ENCODE measurements at regions not wholly inside any gene's neighbourhood (a gene's known extent, or its start where the extent isn't known, plus 50 kb on each side); places are given as distances from the start of the nearest gene placed in this dataset.
A peak's percentile ranks its signal among the peaks of the same experiment; 100 is the strongest.
"Not testable (repeated sequence)": the region's sequence is repeated elsewhere in the genome, so short reads cannot be mapped to it uniquely, and the experiment has no call there.

GRCh38 chr18:47727409-47727808 lies 203.1 kb downstream of the SMAD2 start:
- no peak for DNase-seq

GRCh38 chr18:47726550-47726949 lies 203.9 kb downstream of the SMAD2 start:
- DNase-seq, result no peak

- DNase-seq, result no peak
Measured at GRCh38 chr18:47725656-47726055, 204.8 kb downstream of the SMAD2 start.

- DNase-seq, result no peak
Measured at GRCh38 chr18:47724186-47724975, 206.1 kb downstream of the SMAD2 start.

- no peak for DNase-seq
Measured at GRCh38 chr18:47721876-47722275, 208.6 kb downstream of the SMAD2 start.

GRCh38 chr18:47720741-47721140 lies 209.7 kb downstream of the SMAD2 start:
- no peak for DNase-seq

GRCh38 chr18:47719096-47719780 lies 211.2 kb downstream of the SMAD2 start:
- DNase-seq, result no peak

- DNase-seq, result no peak
Measured at GRCh38 chr18:47718646-47719045, 211.8 kb downstream of the SMAD2 start.

GRCh38 chr18:47717257-47717656 lies 213.2 kb downstream of the SMAD2 start:
- no peak for DNase-seq

GRCh38 chr18:47716632-47717185 lies 213.8 kb downstream of the SMAD2 start:
- no peak for DNase-seq

GRCh38 chr18:47710451-47710850 lies 220.0 kb downstream of the SMAD2 start:
- no peak for DNase-seq

- DNase-seq, result no peak
Measured at GRCh38 chr18:47709556-47709955, 220.9 kb downstream of the SMAD2 start.

GRCh38 chr18:47708206-47708605 lies 222.3 kb downstream of the SMAD2 start:
- DNase-seq, result no peak

- DNase-seq, result peak in 1 of 2 experiments; percentile 40
Measured at GRCh38 chr18:47701134-47701533, 229.3 kb downstream of the SMAD2 start.

GRCh38 chr18:47696870-47697269 lies 233.6 kb downstream of the SMAD2 start:
- DNase-seq, result no peak

- no peak for DNase-seq
Measured at GRCh38 chr18:47691611-47692010, 238.8 kb downstream of the SMAD2 start.

GRCh38 chr18:47690778-47691177 lies 239.7 kb downstream of the SMAD2 start:
- not testable (repeated sequence) for DNase-seq

- DNase-seq, result no peak
Measured at GRCh38 chr18:47689371-47689770, 241.1 kb downstream of the SMAD2 start.

GRCh38 chr18:47686806-47687205 lies 243.7 kb downstream of the SMAD2 start:
- no peak for DNase-seq

- no peak for DNase-seq
Measured at GRCh38 chr18:47683774-47684173, 246.7 kb downstream of the SMAD2 start.

GRCh38 chr18:47682876-47683275 lies 247.6 kb downstream of the SMAD2 start:
- no peak for DNase-seq

GRCh38 chr18:47680488-47680887 lies 250.0 kb downstream of the SMAD2 start:
- DNase-seq, result no peak

GRCh38 chr18:47679864-47680263 lies 250.6 kb downstream of the SMAD2 start:
- DNase-seq, result no peak

- DNase-seq, result no peak
Measured at GRCh38 chr18:47677952-47678351, 252.5 kb downstream of the SMAD2 start.

Measured in NCI-H2081 (cell line).